Right lobe of liver (tissue), 6 donors: ENCODE measurements at regions not wholly inside any gene's neighbourhood (a gene's known extent, or its start where the extent isn't known, plus 50 kb on each side); places are given as distances from the start of the nearest gene placed in this dataset.

Experiments used
- ATAC-seq, 4 donors: fragments of 200-7000 bp; cut with Tn5 transposase; one replicate each; pipeline ENCODE4 v1.9.1; 2020; ENCODE audit warnings: mild to moderate bottlenecking in 4 of 4, moderate library complexity in 4 of 4
- DNase-seq, 3 donors: peaks; one replicate each; pipeline ENCODE4 v3.0.0-alpha.2; 2020
- H3K27ac ChIP-seq, 3 donors: fragments of 200-600 bp; one replicate each; pipeline ENCODE4 v1.8.0; 2022
- H3K27me3 ChIP-seq, 2 donors: fragments of 200-600 bp; one replicate each; pipeline ENCODE4 v1.8.0; 2022
- H3K36me3 ChIP-seq, 4 donors: fragments of 200-600 bp; sonication (generic) in 1 of 4; one replicate each; pipeline versions ENCODE4 v1.5.1 to v1.8.0; 2017 to 2022; ENCODE audit warnings: control low read depth in 1 of 4
- H3K4me1 ChIP-seq, 4 donors: fragments of 200-600 bp; sonication (generic) in 1 of 4; one replicate each; pipeline versions ENCODE4 v1.5.1 to v1.8.0; 2017 to 2022; ENCODE audit warnings: control low read depth in 1 of 4
- H3K4me3 ChIP-seq, 3 donors: fragments of 200-600 bp; one replicate each; pipeline ENCODE4 v1.8.0; 2022
- H3K9me3 ChIP-seq, 4 donors: fragments of 200-600 bp; sonication (generic) in 1 of 4; one replicate each; pipeline versions ENCODE4 v1.5.1 to v1.8.0; 2017 to 2022; ENCODE audit warnings: control low read depth in 1 of 4
- POLR2A ChIP-seq: fragments of 450-650 bp; IDR thresholded peaks from one replicate; pipeline ENCODE4 v1.6.1; 2017; ENCODE audit warnings: antibody characterized with exemption, mild to moderate bottlenecking
- WGBS: methylation state at CpG from one replicate; pipeline ENCODE4 v1.1.6; 2018; ENCODE audit warnings: low coverage, low lambda C conversion rate; ENCODE audit not compliant: insufficient coverage; ENCODE audit errors: missing lambda C conversion rate; 5-methylcytosine and 5-hydroxymethylcytosine counted together
- intact Hi-C, 2 donors: fragments of 100-400 bp; cut with DNase I; formaldehyde crosslinking; loops; one replicate each; pipeline versions ENCODE4 v1.11.2 to v1.14.1; 2022
- TF ChIP-seq, protein P1 (sequence below), 4 donors: fragments of 200-600 bp in 3 of 4; fragments of 450-650 bp in 1 of 4; IDR thresholded peaks; one replicate each; pipeline versions ENCODE4 v1.5.1 to v1.8.0; 2016 to 2022; ENCODE audit warnings: antibody characterized with exemption in 4 of 4, mild to moderate bottlenecking in 2 of 4
- donor health status: DM: no; HTN: yes; CAD: no.
- donor health status: DM: no; HTN: no; CAD: no.
- donor health status: DM: no; HTN: no; CAD: no.
- donor health status: DM: no; HTN: yes; CAD: no.
- donor health status: DM: no; HTN: yes; CAD: no.

DNA sequence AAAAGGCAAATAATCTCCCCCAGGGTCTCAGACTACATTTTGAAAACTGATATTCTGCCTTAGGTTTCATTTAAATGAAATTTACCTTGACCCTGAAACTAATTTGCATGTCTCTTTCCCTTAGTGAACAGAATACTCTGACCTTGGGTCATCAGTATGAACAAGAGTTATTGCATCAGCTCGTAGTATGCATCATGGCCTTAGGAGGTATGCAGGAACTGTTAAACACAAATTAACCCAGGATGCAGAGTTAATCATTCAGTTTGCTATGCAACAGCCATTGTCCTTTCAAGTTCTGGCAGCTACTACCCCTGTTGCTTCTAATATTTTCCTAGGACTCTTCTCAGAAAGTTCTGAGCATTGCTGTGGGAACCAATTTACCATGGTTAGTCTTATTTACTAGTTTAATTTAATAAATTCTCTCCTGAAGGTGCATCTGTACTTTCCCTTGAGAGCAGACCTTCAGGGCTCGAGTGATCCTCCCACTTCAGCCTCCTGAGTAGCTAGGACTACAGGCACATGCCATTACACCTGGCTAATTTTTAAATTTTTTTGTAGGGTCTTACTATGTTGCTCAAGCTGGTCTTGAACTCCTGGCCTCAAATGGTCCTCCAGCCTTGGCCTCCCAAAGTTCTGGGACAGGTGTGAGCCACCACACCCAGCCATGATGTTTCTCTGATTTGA is 126.7 kb downstream of the TTC6 start:
- 34% methylated on average over 2 of the region's 2 CpGs for WGBS
- DNase-seq (no peak), ATAC-seq (peak in 1 of 4 donors; percentile 54)
- TF ChIP-seq, protein P1, sequence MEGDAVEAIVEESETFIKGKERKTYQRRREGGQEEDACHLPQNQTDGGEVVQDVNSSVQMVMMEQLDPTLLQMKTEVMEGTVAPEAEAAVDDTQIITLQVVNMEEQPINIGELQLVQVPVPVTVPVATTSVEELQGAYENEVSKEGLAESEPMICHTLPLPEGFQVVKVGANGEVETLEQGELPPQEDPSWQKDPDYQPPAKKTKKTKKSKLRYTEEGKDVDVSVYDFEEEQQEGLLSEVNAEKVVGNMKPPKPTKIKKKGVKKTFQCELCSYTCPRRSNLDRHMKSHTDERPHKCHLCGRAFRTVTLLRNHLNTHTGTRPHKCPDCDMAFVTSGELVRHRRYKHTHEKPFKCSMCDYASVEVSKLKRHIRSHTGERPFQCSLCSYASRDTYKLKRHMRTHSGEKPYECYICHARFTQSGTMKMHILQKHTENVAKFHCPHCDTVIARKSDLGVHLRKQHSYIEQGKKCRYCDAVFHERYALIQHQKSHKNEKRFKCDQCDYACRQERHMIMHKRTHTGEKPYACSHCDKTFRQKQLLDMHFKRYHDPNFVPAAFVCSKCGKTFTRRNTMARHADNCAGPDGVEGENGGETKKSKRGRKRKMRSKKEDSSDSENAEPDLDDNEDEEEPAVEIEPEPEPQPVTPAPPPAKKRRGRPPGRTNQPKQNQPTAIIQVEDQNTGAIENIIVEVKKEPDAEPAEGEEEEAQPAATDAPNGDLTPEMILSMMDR (IDR thresholded peaks at IDR 0.05) = no peak
- no peak for TF ChIP-seq POLR2A
- no peaks in the 10 kb centered on the region for H3K4me1 ChIP-seq
- H3K36me3 ChIP-seq = no peaks in the 10 kb centered on the region
- no peaks in the 10 kb centered on the region for H3K9me3 ChIP-seq
- H3K27me3 ChIP-seq = no peaks in the 10 kb centered on the region
- H3K27ac ChIP-seq = no peak overlapping the region
- H3K4me3 ChIP-seq = no peak overlapping the region
- intact Hi-C loops = no loop called here

DNA sequence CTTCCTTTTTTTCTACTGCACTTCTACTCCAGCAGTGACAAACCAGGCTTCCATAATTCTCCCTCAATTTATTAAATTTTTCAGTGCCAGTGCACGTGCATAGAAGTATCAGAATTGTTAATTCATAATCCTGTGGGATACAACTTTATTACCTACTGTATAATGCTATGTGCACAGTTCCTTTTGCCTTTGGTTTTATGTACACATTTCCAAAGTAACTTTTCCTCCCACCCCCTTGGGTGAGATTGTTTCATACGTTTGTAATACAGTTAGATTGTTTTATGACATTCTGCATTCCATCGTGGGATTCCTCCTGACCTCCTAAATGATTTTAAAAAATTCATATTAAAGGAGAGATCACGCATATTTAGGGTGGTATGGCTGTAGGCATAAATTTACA is 128.1 kb downstream of the TTC6 start:
- Histone ChIP-seq H3K36me3 (no peaks in the 10 kb centered on the region), H3K4me3 (no peak overlapping the region), H3K27me3 (no peaks in the 10 kb centered on the region), H3K27ac (no peak overlapping the region), H3K9me3 (no peaks in the 10 kb centered on the region), H3K4me1 (no peaks in the 10 kb centered on the region)
- intact Hi-C loops = no loop called here
- TF ChIP-seq, protein P1 (IDR thresholded peaks at IDR 0.05) = no peak
- TF ChIP-seq POLR2A = no peak
- DNase-seq (no peak), ATAC-seq (no peak)
- 65% methylated on average over 4 of the region's 4 CpGs for WGBS

DNA sequence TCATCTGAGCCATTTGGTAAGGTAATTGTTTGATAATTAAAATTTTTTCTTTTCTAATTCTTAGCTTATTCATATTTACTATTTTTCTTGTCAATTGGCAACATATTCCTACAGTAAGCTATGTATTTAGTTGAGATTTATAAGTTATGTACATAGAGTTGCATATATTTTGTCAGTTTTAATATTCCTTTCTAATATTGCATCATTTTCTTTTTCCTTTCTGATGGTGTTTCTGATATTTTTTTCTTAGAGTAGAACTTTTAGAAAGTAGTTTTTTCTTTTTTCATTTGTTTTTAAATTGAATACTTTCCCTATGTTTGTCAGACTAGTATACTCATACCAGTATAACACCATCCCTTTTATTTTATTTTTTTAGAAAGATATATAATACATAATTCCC is 131.3 kb downstream of the TTC6 start:
- Histone ChIP-seq H3K36me3 (no peaks in the 10 kb centered on the region), H3K4me3 (no peak overlapping the region), H3K27ac (no peak overlapping the region), H3K27me3 (no peaks in the 10 kb centered on the region), H3K9me3 (no peaks in the 10 kb centered on the region), H3K4me1 (no peaks in the 10 kb centered on the region)
- intact Hi-C loops = no loop called here
- TF ChIP-seq POLR2A = no peak
- TF ChIP-seq, protein P1 (IDR thresholded peaks at IDR 0.05) = no peak
- DNase-seq = no peak
- ATAC-seq = no peak

- no peak for TF ChIP-seq POLR2A
- TF ChIP-seq, protein P1 (IDR thresholded peaks at IDR 0.05) = no peak
- no peak for DNase-seq
- Histone ChIP-seq H3K27ac (no peak overlapping the region), H3K27me3 (no peaks in the 10 kb centered on the region), H3K4me3 (no peak overlapping the region), H3K9me3 (no peaks in the 10 kb centered on the region), H3K4me1 (no peaks in the 10 kb centered on the region), H3K36me3 (no peaks in the 10 kb centered on the region)
- 90% methylated on average over 2 of the region's 2 CpGs for WGBS
- intact Hi-C loops = no loop called here
- no peak for ATAC-seq
Observed at GRCh38 chr14:37729218-37729617, 133.8 kb downstream of the TTC6 start.

- Histone ChIP-seq H3K36me3 (no peaks in the 10 kb centered on the region), H3K4me1 (no peaks in the 10 kb centered on the region), H3K27me3 (no peaks in the 10 kb centered on the region), H3K9me3 (no peaks in the 10 kb centered on the region), H3K27ac (no peak overlapping the region), H3K4me3 (no peak overlapping the region)
- intact Hi-C loops = no loop called here
- TF ChIP-seq POLR2A = no peak
- TF ChIP-seq, protein P1 (IDR thresholded peaks at IDR 0.05) = no peak
- ATAC-seq = no peak
- 58% methylated on average over 4 of the region's 4 CpGs for WGBS
- DNase-seq = no peak
Observed at GRCh38 chr14:37731094-37731493, 135.7 kb downstream of the TTC6 start.
